BE2C (cell line): ENCODE measurements at regions not wholly inside any gene's neighbourhood (a gene's known extent, or its start where the extent isn't known, plus 50 kb on each side); places are given as distances from the start of the nearest gene placed in this dataset.
A peak's percentile ranks its signal among the peaks of the same experiment; 100 is the strongest.

Experiments used
- DNase-seq: peaks from one replicate; pipeline ENCODE4 v3.0.0-alpha.2; 2020
- H3K27me3 ChIP-seq: fragments of 250-450 bp; sonication (Bioruptor Pico); 2 replicates; pipeline ENCODE4 v1.5.1; 2020; ENCODE audit warnings: mild to moderate bottlenecking
- H3K36me3 ChIP-seq: fragments of 250-450 bp; sonication (Bioruptor Pico); 2 replicates; pipeline ENCODE4 v1.5.1; 2020; ENCODE audit warnings: mild to moderate bottlenecking
- H3K4me1 ChIP-seq: fragments of 250-450 bp; sonication (Bioruptor Pico); 2 replicates; pipeline ENCODE4 v1.5.1; 2020
- H3K4me3 ChIP-seq: 2 replicates; pipeline ENCODE4 v1.5.1; 2011; ENCODE audit warnings: low read depth, low read length
- H3K9me3 ChIP-seq: fragments of 250-450 bp; sonication (Bioruptor Pico); 2 replicates; pipeline ENCODE4 v1.5.1; 2020
- TF ChIP-seq, protein P1 (sequence below): IDR thresholded peaks from 2 replicates; pipeline ENCODE4 v1.5.1; 2012; ENCODE audit warnings: mild to moderate bottlenecking, low read depth, low read length

- H3K4me3 ChIP-seq: no peak overlapping the region
- H3K9me3 ChIP-seq: no peaks in the 10 kb centered on the region
- no peaks in the 10 kb centered on the region for H3K27me3 ChIP-seq
- H3K36me3 ChIP-seq: no peaks in the 10 kb centered on the region
- no peak for DNase-seq
- no peaks in the 10 kb centered on the region for H3K4me1 ChIP-seq
- TF ChIP-seq, protein P1, sequence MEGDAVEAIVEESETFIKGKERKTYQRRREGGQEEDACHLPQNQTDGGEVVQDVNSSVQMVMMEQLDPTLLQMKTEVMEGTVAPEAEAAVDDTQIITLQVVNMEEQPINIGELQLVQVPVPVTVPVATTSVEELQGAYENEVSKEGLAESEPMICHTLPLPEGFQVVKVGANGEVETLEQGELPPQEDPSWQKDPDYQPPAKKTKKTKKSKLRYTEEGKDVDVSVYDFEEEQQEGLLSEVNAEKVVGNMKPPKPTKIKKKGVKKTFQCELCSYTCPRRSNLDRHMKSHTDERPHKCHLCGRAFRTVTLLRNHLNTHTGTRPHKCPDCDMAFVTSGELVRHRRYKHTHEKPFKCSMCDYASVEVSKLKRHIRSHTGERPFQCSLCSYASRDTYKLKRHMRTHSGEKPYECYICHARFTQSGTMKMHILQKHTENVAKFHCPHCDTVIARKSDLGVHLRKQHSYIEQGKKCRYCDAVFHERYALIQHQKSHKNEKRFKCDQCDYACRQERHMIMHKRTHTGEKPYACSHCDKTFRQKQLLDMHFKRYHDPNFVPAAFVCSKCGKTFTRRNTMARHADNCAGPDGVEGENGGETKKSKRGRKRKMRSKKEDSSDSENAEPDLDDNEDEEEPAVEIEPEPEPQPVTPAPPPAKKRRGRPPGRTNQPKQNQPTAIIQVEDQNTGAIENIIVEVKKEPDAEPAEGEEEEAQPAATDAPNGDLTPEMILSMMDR: no peak
Measured at GRCh38 chr9:126088336-126088735, 238.3 kb upstream of the MVB12B start.

GRCh38 chr9:126089789-126090188 lies 236.8 kb upstream of the MVB12B start:
- no peaks in the 10 kb centered on the region for H3K4me1 ChIP-seq
- H3K36me3 ChIP-seq: no peaks in the 10 kb centered on the region
- no peaks in the 10 kb centered on the region for H3K27me3 ChIP-seq
- H3K9me3 ChIP-seq: no peaks in the 10 kb centered on the region
- no peak for DNase-seq
- no peak overlapping the region for H3K4me3 ChIP-seq
- TF ChIP-seq, protein P1: no peak

- TF ChIP-seq, protein P1: no peak
- Histone ChIP-seq H3K27me3 (no peaks in the 10 kb centered on the region), H3K36me3 (no peaks in the 10 kb centered on the region), H3K4me3 (no peak overlapping the region), H3K9me3 (no peaks in the 10 kb centered on the region), H3K4me1 (no peaks in the 10 kb centered on the region)
- peak; percentile 36 for DNase-seq
Measured at GRCh38 chr9:126093771-126094170, 232.9 kb upstream of the MVB12B start.

GRCh38 chr9:126095546-126096190 lies 231.0 kb upstream of the MVB12B start:
- DNase-seq: no peak
- no peaks in the 10 kb centered on the region for H3K36me3 ChIP-seq
- no peaks in the 10 kb centered on the region for H3K9me3 ChIP-seq
- TF ChIP-seq, protein P1: no peak
- no peaks in the 10 kb centered on the region for H3K4me1 ChIP-seq
- H3K4me3 ChIP-seq: no peak overlapping the region
- H3K27me3 ChIP-seq: no peaks in the 10 kb centered on the region

- no peaks in the 10 kb centered on the region for H3K4me1 ChIP-seq
- no peak for DNase-seq
- TF ChIP-seq, protein P1: no peak
- H3K36me3 ChIP-seq: no peaks in the 10 kb centered on the region
- no peaks in the 10 kb centered on the region for H3K27me3 ChIP-seq
- no peaks in the 10 kb centered on the region for H3K9me3 ChIP-seq
- H3K4me3 ChIP-seq: no peak overlapping the region
Measured at GRCh38 chr9:126096340-126096739, 230.3 kb upstream of the MVB12B start.

DNA sequence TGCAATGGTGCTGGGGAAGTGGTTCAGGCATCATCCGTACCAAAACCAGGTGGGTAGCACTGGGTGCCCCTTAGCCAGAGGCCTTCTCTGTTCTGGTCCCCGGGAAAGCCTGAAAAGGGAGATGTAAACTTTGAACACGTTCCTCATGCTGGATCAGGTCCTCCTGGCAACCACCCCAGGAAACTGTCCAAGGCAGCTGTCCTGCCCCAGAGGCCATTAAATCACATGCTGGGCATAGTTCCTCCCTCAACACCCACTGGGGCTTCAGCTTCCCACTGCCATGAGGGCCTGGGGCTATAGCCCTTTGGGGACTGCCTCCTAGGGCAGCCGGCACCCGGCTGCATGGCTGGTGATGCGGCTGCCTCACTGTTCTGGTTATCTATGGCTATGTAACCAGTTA lies 228.9 kb upstream of the MVB12B start:
- H3K36me3 ChIP-seq: no peaks in the 10 kb centered on the region
- TF ChIP-seq, protein P1: no peak

More for the DNA sequence above, 228.9 kb upstream of the MVB12B start:
- no peaks in the 10 kb centered on the region for H3K4me1 ChIP-seq
- H3K27me3 ChIP-seq: no peaks in the 10 kb centered on the region
- H3K9me3 ChIP-seq: no peaks in the 10 kb centered on the region
- no peak for DNase-seq
- no peak overlapping the region for H3K4me3 ChIP-seq
